ENCODE measurements at regions not wholly inside any gene's neighbourhood (a gene's known extent, or its start where the extent isn't known, plus 50 kb on each side); places are given as distances from the start of the nearest gene placed in this dataset.

- Histone ChIP-seq H3K36me3 (ENCODE audit: control insufficient read depth in 2 of 2, insufficient read depth in 1 of 2, low read length in 2 of 2) (no peaks in the 10 kb centered on the region), H3K27ac (ENCODE audit: extremely low read depth, low read depth, low read length) (no peak overlapping the region), H3K4me3 (ENCODE audit: low read depth, low read length) (no peak overlapping the region), H3K9me3 (ENCODE audit: control insufficient read depth, insufficient read depth, low read depth, low read length) (no peaks in the 10 kb centered on the region), H3K4me1 (ENCODE audit: control insufficient read depth, insufficient read depth, low read length) (no peaks in the 10 kb centered on the region)
- TF ChIP-seq, protein P1, sequence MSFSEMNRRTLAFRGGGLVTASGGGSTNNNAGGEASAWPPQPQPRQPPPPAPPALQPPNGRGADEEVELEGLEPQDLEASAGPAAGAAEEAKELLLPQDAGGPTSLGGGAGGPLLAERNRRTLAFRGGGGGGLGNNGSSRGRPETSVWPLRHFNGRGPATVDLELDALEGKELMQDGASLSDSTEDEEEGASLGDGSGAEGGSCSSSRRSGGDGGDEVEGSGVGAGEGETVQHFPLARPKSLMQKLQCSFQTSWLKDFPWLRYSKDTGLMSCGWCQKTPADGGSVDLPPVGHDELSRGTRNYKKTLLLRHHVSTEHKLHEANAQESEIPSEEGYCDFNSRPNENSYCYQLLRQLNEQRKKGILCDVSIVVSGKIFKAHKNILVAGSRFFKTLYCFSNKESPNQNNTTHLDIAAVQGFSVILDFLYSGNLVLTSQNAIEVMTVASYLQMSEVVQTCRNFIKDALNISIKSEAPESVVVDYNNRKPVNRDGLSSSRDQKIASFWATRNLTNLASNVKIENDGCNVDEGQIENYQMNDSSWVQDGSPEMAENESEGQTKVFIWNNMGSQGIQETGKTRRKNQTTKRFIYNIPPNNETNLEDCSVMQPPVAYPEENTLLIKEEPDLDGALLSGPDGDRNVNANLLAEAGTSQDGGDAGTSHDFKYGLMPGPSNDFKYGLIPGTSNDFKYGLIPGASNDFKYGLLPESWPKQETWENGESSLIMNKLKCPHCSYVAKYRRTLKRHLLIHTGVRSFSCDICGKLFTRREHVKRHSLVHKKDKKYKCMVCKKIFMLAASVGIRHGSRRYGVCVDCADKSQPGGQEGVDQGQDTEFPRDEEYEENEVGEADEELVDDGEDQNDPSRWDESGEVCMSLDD (tag by site-specific recombination; IDR thresholded peaks at IDR 0.05) = no peak
- TF ChIP-seq SP3 (tag by site-specific recombination; IDR thresholded peaks at IDR 0.05) (no peak), ZNF843 (tag by site-specific recombination; IDR thresholded peaks at IDR 0.05) (no peak), ZNF341 (tag by site-specific recombination; IDR thresholded peaks at IDR 0.05; ENCODE audit: low read depth) (no peak), WT1 (tag by site-specific recombination; IDR thresholded peaks at IDR 0.05) (no peak), ZSCAN23 (tag by site-specific recombination; IDR thresholded peaks at IDR 0.05) (no peak), ZNF837 (tag by site-specific recombination; IDR thresholded peaks at IDR 0.05) (no peak), ZNF211 (tag by site-specific recombination; IDR thresholded peaks at IDR 0.05; ENCODE audit: low read depth) (no peak), ZNF501 (tag by site-specific recombination; IDR thresholded peaks at IDR 0.05) (no peak), GLIS2 (tag by site-specific recombination; IDR thresholded peaks at IDR 0.05) (no peak), PRDM10 (tag by site-specific recombination; IDR thresholded peaks at IDR 0.05) (no peak), ZNF221 (tag by site-specific recombination; IDR thresholded peaks at IDR 0.05; ENCODE audit: borderline replicate concordance) (no peak), HOXC10 (CRISPR knock-in tag; IDR thresholded peaks at IDR 0.05) (no peak), ZNF747 (tag by site-specific recombination; IDR thresholded peaks at IDR 0.05) (no peak), ZNF521 (tag by site-specific recombination; IDR thresholded peaks at IDR 0.05) (no peak), ZNF621 (tag by site-specific recombination; IDR thresholded peaks at IDR 0.05) (no peak), ZNF707 (tag by site-specific recombination; IDR thresholded peaks at IDR 0.05) (no peak)
- TF ChIP-seq, protein P2, sequence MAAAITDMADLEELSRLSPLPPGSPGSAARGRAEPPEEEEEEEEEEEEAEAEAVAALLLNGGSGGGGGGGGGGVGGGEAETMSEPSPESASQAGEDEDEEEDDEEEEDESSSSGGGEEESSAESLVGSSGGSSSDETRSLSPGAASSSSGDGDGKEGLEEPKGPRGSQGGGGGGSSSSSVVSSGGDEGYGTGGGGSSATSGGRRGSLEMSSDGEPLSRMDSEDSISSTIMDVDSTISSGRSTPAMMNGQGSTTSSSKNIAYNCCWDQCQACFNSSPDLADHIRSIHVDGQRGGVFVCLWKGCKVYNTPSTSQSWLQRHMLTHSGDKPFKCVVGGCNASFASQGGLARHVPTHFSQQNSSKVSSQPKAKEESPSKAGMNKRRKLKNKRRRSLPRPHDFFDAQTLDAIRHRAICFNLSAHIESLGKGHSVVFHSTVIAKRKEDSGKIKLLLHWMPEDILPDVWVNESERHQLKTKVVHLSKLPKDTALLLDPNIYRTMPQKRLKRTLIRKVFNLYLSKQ (tag by site-specific recombination; IDR thresholded peaks at IDR 0.05; ENCODE audit: borderline replicate concordance) = no peak
- ChIA-PET CTCF (no interaction called here), POLR2A (no interaction called here)
Measured at GRCh38 chr4:14898989-14899388, 103.3 kb upstream of the CPEB2 start.

DNA sequence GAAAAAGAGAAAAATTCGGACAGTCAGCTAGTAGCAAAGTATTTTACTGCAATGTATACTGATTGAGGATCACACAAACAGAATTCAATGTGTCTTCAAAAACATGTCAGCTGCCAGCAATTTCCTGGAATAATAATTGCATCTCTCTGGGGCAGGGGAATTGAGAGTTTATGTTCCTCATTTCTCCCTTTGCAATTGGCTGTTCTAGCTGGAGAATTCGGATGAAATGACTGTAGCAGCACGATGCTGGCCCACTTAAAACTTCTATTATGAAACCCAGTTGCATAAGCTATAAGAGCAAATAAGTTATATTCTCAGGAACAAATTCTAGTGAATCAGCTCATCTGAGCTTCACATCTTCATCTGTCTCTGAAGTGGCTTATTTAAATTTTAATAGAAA lies 99.9 kb upstream of the CPEB2 start:
- Histone ChIP-seq H3K4me3 (ENCODE audit: low read depth, low read length) (no peak overlapping the region), H3K36me3 (ENCODE audit: control insufficient read depth in 2 of 2, insufficient read depth in 1 of 2, low read length in 2 of 2) (no peaks in the 10 kb centered on the region), H3K4me1 (ENCODE audit: control insufficient read depth, insufficient read depth, low read length) (no peaks in the 10 kb centered on the region), H3K9me3 (ENCODE audit: control insufficient read depth, insufficient read depth, low read depth, low read length) (no peaks in the 10 kb centered on the region), H3K27ac (ENCODE audit: extremely low read depth, low read depth, low read length) (no peak overlapping the region)
- POLR2A ChIA-PET = no interaction called here
- CTCF ChIA-PET = no interaction called here
- no peak for TF ChIP-seq ZNF239 (tag by site-specific recombination; IDR thresholded peaks at IDR 0.05)
- TF ChIP-seq, protein P3, sequence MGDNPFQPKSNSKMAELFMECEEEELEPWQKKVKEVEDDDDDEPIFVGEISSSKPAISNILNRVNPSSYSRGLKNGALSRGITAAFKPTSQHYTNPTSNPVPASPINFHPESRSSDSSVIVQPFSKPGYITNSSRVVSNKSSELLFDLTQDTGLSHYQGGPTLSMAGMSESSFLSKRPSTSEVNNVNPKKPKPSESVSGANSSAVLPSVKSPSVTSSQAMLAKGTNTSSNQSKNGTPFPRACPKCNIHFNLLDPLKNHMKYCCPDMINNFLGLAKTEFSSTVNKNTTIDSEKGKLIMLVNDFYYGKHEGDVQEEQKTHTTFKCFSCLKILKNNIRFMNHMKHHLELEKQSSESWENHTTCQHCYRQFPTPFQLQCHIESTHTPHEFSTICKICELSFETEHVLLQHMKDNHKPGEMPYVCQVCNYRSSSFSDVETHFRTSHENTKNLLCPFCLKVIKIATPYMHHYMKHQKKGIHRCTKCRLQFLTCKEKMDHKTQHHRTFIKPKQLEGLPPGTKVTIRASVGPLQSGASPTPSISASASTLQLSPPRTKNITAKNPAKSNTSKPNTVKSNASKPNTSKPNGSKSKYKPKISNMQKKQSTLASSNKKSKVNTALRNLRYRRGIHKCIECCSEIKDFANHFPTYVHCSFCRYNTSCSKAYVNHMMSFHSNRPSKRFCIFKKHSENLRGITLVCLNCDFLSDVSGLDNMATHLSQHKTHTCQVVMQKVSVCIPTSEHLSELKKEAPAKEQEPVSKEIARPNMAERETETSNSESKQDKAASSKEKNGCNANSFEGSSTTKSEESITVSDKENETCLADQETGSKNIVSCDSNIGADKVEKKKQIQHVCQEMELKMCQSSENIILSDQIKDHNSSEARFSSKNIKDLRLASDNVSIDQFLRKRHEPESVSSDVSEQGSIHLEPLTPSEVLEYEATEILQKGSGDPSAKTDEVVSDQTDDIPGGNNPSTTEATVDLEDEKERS (tag by site-specific recombination; IDR thresholded peaks at IDR 0.05) = no peak
- no peak for TF ChIP-seq ZNF211 (tag by site-specific recombination; IDR thresholded peaks at IDR 0.05; ENCODE audit: low read depth)
- TF ChIP-seq GLIS1 (tag by site-specific recombination; IDR thresholded peaks at IDR 0.05) = no peak
- TF ChIP-seq REST (tag by site-specific recombination; IDR thresholded peaks at IDR 0.05) = no peak
- TF ChIP-seq ZNF514 (tag by site-specific recombination; IDR thresholded peaks at IDR 0.05) = no peak

Measured in HEK293 (cell line).